H1 (cell line): ENCODE measurements at regions not wholly inside any gene's neighbourhood (a gene's known extent, or its start where the extent isn't known, plus 50 kb on each side); places are given as distances from the start of the nearest gene placed in this dataset.

ENCODE experiments used
- CBX8 ChIP-seq: fragments of 300-800, 300-1000 bp; sonication (generic); IDR thresholded peaks from 2 replicates; pipeline ENCODE4 v1.7.1; 2016; ENCODE audit warnings: low read depth, low read length, borderline replicate concordance
- CTBP2 ChIP-seq: IDR thresholded peaks from 2 replicates; pipeline ENCODE4 v1.7.0; 2011; ENCODE audit warnings: borderline replicate concordance, mild to moderate bottlenecking, moderate library complexity, mixed read lengths, low read length; ENCODE audit not compliant: insufficient read depth, insufficient read length
- RAD21 ChIP-seq, 2 experiments: IDR thresholded peaks in 1 of 2; conservative IDR thresholded peaks in 1 of 2; 2 replicates each; pipeline ENCODE4 v1.6.1; 2011; ENCODE audit warnings: low read depth in 2 of 2, low read length in 2 of 2, improper control_type of control experiment in 1 of 2, inconsistent platforms in 1 of 2, mild to moderate bottlenecking in 1 of 2, moderate library complexity in 1 of 2
- RXRA ChIP-seq: IDR thresholded peaks from 2 replicates; pipeline ENCODE4 v1.6.1; 2011; ENCODE audit warnings: low read depth, mild to moderate bottlenecking, low read length, moderate library complexity; ENCODE audit not compliant: insufficient read depth
- TF ChIP-seq, protein P1 (sequence below): fragments of 300-600 bp; sonication (generic); IDR thresholded peaks from 2 replicates; pipeline ENCODE4 v1.7.1; 2012; ENCODE audit warnings: low read length, moderate library complexity, mild to moderate bottlenecking, inconsistent platforms; ENCODE audit not compliant: insufficient replicate concordance
- TF ChIP-seq, protein P2 (sequence below): IDR thresholded peaks from 2 replicates; pipeline ENCODE4 v1.6.1; 2012; ENCODE audit warnings: inconsistent platforms

DNA sequence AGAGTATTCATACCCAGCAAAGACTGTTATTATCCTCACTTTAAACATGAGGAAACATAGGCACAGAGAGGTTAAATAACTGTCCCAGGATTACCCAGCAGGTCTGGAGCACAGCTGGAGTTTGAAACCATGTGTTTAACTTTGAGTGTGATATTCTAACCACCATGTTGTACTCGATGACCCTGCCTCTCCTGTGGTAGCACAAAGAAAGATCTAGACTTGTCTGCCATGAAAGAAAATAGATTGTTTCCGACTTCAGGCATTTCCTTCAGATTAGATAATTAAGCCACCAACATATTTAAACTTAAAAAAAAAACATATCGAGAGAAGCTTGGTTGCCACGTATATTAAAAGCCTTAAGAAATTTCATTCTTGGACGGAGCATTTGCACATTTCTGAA lies 104.6 kb upstream of the RUNX1 start (continued):
- TF ChIP-seq RAD21 (IDR thresholded peaks at IDR 0.05 in 1 of 2, conservative IDR thresholded peaks at IDR 0.05 in 1 of 2; ENCODE audit: low read depth in 2 of 2, low read length in 2 of 2) (no peak), RXRA (no peak), CBX8 (no peak), CTBP2 (no peak)
- TF ChIP-seq, protein P1, sequence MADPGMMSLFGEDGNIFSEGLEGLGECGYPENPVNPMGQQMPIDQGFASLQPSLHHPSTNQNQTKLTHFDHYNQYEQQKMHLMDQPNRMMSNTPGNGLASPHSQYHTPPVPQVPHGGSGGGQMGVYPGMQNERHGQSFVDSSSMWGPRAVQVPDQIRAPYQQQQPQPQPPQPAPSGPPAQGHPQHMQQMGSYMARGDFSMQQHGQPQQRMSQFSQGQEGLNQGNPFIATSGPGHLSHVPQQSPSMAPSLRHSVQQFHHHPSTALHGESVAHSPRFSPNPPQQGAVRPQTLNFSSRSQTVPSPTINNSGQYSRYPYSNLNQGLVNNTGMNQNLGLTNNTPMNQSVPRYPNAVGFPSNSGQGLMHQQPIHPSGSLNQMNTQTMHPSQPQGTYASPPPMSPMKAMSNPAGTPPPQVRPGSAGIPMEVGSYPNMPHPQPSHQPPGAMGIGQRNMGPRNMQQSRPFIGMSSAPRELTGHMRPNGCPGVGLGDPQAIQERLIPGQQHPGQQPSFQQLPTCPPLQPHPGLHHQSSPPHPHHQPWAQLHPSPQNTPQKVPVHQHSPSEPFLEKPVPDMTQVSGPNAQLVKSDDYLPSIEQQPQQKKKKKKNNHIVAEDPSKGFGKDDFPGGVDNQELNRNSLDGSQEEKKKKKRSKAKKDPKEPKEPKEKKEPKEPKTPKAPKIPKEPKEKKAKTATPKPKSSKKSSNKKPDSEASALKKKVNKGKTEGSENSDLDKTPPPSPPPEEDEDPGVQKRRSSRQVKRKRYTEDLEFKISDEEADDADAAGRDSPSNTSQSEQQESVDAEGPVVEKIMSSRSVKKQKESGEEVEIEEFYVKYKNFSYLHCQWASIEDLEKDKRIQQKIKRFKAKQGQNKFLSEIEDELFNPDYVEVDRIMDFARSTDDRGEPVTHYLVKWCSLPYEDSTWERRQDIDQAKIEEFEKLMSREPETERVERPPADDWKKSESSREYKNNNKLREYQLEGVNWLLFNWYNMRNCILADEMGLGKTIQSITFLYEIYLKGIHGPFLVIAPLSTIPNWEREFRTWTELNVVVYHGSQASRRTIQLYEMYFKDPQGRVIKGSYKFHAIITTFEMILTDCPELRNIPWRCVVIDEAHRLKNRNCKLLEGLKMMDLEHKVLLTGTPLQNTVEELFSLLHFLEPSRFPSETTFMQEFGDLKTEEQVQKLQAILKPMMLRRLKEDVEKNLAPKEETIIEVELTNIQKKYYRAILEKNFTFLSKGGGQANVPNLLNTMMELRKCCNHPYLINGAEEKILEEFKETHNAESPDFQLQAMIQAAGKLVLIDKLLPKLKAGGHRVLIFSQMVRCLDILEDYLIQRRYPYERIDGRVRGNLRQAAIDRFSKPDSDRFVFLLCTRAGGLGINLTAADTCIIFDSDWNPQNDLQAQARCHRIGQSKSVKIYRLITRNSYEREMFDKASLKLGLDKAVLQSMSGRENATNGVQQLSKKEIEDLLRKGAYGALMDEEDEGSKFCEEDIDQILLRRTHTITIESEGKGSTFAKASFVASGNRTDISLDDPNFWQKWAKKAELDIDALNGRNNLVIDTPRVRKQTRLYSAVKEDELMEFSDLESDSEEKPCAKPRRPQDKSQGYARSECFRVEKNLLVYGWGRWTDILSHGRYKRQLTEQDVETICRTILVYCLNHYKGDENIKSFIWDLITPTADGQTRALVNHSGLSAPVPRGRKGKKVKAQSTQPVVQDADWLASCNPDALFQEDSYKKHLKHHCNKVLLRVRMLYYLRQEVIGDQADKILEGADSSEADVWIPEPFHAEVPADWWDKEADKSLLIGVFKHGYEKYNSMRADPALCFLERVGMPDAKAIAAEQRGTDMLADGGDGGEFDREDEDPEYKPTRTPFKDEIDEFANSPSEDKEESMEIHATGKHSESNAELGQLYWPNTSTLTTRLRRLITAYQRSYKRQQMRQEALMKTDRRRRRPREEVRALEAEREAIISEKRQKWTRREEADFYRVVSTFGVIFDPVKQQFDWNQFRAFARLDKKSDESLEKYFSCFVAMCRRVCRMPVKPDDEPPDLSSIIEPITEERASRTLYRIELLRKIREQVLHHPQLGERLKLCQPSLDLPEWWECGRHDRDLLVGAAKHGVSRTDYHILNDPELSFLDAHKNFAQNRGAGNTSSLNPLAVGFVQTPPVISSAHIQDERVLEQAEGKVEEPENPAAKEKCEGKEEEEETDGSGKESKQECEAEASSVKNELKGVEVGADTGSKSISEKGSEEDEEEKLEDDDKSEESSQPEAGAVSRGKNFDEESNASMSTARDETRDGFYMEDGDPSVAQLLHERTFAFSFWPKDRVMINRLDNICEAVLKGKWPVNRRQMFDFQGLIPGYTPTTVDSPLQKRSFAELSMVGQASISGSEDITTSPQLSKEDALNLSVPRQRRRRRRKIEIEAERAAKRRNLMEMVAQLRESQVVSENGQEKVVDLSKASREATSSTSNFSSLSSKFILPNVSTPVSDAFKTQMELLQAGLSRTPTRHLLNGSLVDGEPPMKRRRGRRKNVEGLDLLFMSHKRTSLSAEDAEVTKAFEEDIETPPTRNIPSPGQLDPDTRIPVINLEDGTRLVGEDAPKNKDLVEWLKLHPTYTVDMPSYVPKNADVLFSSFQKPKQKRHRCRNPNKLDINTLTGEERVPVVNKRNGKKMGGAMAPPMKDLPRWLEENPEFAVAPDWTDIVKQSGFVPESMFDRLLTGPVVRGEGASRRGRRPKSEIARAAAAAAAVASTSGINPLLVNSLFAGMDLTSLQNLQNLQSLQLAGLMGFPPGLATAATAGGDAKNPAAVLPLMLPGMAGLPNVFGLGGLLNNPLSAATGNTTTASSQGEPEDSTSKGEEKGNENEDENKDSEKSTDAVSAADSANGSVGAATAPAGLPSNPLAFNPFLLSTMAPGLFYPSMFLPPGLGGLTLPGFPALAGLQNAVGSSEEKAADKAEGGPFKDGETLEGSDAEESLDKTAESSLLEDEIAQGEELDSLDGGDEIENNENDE, result no peak
- TF ChIP-seq, protein P2, sequence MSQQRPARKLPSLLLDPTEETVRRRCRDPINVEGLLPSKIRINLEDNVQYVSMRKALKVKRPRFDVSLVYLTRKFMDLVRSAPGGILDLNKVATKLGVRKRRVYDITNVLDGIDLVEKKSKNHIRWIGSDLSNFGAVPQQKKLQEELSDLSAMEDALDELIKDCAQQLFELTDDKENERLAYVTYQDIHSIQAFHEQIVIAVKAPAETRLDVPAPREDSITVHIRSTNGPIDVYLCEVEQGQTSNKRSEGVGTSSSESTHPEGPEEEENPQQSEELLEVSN, result no peak
- TF ChIP-seq, all 59 proteins: peak for 0
